NCI-H2081 treated with DMSO at 0.1 percent for 48 hours (cell line): ENCODE measurements at regions not wholly inside any gene's neighbourhood (a gene's known extent, or its start where the extent isn't known, plus 50 kb on each side); places are given as distances from the start of the nearest gene placed in this dataset.

Experiments used
- DNase-seq: peaks from one replicate; lab custom pipeline; 2025; lab: John Stamatoyannopoulos, UW

GRCh38 chr2:103810875-103811274 is 1043.0 kb upstream of the POU3F3 start:
- DNase-seq, result no peak

DNA sequence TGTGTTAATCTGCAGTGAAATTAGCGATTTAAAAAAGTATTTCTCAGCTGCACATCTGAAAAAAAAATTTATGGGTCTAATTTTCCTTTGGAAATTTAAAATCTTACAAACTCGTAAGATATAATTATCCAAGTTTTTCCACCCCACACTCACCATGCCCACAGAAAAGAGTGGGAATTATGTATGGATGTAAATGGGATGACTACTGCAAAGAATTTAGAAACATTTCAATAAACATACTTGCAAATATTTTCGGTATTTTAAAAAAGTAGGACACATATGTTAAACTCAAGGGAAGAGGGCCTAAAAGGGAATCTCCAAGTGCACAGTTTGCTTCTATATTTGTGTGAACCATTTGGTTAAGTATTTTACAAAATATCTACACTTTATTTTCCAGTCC is 1039.9 kb upstream of the POU3F3 start:
- no peak for DNase-seq

GRCh38 chr2:103815731-103816130 is 1038.2 kb upstream of the POU3F3 start:
- no peak for DNase-seq

DNA sequence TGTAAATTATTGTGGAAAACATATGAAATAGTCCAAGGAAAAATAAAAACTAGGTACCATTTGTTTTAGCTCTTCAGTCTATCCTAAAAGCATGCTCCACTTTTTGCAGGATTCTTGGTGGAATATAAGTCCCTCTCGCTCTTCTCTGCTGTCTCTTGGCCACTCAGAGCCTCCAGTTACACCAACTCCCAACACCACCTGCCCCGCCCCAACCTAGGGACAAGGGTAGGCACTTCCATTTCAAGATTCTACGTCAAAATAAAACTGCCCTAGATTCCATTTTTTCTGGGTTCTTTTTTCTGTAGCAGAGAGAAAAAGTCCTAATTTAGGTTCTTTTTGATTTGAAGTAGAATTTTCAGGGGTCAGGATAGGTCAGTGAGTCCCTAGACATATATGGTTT is 1036.2 kb upstream of the POU3F3 start:
- no peak for DNase-seq

GRCh38 chr2:103818176-103818575 is 1035.7 kb upstream of the POU3F3 start:
- no peak for DNase-seq

- no peak for DNase-seq
Observed at GRCh38 chr2:103819599-103819998, 1034.3 kb upstream of the POU3F3 start.

DNA sequence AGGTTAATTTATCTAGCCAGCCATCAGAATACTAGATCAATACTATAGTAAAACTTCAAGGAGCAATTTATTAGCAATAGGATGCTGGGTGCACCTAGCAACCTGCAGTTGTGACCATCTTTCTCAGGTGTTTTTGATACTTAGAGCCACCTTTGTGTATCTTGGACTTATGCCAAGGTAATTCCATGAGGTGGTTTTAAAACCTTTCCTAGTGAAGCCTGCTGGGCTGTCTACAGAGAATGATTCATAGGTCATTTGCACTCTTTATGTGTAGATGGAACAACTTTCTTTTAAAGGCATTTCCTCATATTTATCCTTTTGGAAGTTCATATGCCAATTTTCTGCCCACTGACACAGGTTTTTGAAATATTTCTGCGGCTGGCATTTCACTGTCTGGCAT is 1030.1 kb upstream of the POU3F3 start:
- peak; percentile 14 for DNase-seq

GRCh38 chr2:103847276-103847675 is 1006.6 kb upstream of the POU3F3 start:
- DNase-seq, result no peak

- DNase-seq, result no peak
Observed at GRCh38 chr2:103859238-103859637, 994.7 kb upstream of the POU3F3 start.

DNA sequence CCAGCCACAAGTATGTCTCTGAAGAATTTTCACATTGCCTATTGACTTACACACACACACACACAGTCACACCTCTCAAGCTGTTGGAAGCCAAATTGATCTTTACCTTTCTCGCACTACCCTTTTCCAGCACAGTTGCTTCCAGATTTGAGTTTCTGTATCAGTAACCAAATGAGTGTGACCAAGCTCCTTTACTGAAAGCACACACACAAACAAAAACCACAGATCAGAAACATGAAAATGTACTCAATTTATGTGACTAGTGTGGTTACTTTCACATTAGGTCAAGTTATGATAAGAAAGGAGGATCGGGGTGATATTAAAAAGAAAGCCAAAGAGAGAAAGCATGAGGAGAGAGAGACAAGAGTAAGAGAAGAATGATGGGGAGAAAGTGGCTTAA is 993.9 kb upstream of the POU3F3 start:
- DNase-seq, result no peak

DNA sequence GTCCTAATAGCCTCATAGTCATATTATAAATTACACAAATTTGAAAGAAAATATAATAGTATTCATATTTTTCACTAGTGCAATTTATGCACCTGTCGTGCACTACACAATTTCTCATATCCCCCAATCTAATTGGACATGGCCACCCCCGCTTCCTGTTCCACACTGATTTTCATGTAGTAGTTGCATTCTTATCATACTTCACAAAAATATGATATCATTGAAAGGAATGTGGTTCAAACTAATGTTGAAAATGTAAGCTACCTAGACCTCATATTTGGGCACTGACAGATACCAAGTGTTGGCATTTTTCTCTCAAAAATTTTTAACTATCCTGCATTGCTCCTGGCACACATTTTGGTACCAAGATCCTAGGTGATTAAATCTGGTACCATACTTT is 985.5 kb upstream of the POU3F3 start:
- DNase-seq, result no peak

GRCh38 chr2:103873716-103874351 is 980.1 kb upstream of the POU3F3 start:
- DNase-seq, result no peak

DNA sequence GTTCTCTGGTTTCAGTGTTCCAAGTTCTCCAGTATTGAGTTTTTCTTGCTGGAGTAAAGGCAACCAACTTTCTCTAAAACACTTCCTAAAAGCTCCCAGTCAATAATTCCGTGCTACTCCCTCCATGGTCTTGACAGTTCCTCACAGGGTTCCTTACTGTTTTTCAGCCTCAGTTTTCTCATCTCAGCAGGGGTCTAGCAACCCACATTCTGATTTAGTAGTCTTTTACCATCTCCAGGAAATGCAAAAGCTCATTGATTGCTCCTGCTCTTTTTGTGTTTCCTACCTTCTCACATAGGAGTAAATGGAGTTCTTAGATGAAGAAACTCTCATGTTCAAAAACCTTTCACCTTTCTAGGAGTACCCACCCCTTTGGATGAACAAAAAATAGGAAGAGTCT is 978.8 kb upstream of the POU3F3 start:
- DNase-seq, result no peak

GRCh38 chr2:103875531-103875930 is 978.4 kb upstream of the POU3F3 start:
- no peak for DNase-seq

DNA sequence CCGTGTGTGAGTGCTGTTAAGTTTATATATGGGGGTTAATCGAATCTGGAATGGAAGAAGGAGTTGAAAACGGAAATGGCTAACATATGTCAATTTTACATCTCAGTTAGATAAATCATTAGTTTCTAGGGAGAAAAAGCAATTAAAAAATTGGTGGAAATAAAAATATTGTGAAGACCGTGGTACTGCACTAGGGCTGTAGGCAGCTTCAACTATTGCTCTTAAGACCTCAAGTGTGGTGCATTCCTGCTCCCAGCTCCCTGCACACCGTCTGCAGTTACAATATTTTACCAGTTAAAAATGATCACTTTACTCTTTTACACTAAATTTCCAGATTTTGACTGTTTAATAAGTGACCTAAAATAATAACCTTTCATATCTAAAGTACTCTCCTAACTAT is 977.3 kb upstream of the POU3F3 start:
- DNase-seq, result no peak

GRCh38 chr2:103879101-103879500 is 974.8 kb upstream of the POU3F3 start:
- DNase-seq, result no peak

- peak; percentile 0 for DNase-seq
Observed at GRCh38 chr2:103880081-103880834, 973.7 kb upstream of the POU3F3 start.

- DNase-seq, result no peak
Observed at GRCh38 chr2:103887625-103888024, 966.3 kb upstream of the POU3F3 start.

DNA sequence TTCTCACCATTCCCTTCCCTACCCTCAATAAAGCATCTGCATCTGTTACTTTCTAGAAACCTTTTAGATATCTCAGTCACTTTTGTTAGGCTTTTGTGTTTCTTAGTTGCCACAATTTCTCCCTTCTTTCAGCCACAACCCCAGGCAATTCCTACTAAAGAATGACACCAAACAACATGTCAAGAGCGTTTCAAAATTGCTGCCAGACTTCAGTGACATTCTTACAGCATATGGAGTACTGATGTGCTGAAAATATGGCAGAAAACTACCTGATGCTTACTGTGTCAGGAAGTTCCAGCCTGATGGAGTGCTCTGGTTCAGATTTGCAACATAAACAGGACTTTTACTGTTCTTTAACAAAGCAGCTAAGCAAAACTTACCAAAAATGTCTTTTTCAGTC is 957.7 kb upstream of the POU3F3 start:
- DNase-seq, result no peak

DNA sequence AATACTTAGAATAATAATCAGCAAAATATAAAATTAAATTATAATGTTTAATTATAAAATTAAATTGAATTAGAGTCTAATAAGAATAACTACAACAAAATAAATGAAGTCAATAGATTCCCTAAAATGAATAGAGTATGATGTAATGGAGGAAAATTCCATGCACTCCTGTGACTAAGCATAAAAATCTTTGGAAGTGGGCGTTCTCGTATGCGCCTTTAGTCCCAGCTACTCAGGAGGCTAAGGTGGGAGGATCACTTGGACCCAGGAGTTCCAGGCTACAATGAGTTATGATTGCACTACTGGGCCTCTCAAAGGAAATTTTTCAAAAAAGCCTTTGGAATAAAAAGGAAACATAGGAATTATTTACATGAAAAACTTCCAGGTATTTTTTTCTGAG is 955.4 kb upstream of the POU3F3 start:
- DNase-seq, result no peak

GRCh38 chr2:103902347-103902746 is 951.6 kb upstream of the POU3F3 start:
- DNase-seq, result no peak

- DNase-seq, result no peak
Observed at GRCh38 chr2:103921161-103921560, 932.8 kb upstream of the POU3F3 start.

DNA sequence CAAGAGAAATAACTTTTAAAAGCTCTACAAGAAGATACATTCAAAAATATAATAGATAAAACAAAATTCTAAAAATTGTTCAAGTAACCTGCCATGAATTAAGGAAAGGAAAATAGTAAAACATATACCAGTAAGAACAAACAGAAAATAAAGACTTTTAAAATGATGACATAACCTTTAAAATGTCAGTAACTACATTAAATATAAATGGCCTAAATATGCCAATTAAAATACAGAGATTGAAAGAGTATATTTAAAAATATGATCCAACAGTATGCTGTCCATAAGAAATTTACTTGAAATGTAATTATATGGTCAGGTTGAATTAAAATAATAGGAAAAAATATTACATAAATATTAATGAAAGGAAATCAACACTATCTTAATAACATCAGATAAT is 911.7 kb upstream of the POU3F3 start:
- no peak for DNase-seq

DNA sequence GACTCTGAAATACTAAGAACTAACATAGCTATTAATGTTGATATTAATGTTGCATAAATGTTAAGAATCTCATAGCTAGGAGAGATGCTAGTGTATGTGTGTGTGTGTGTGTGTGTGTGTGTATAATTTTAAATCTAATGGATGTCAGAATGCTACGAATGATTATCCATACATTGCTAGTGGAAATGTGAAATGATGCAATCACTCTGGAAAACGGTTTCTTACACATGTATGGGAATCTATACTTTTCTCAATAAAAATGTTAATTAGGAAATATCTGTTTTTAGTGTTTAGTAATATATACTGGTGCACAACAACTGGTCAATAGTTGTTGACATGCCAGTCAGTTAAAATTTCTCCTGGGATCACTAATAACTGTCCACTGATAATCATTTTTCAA is 908.8 kb upstream of the POU3F3 start:
- DNase-seq, result no peak
